IPS DF 4.7 (cell line): ENCODE measurements at regions not wholly inside any gene's neighbourhood (a gene's known extent, or its start where the extent isn't known, plus 50 kb on each side); places are given as distances from the start of the nearest gene placed in this dataset.

Source experiments
- DNase-seq: peaks from one replicate; pipeline ENCODE4 v3.0.0-alpha.2; 2013; ENCODE audit warnings: low spot score; ENCODE audit errors: extremely low read depth

- DNase-seq, result no peak
These were observed 234.4 kb downstream of the KCNA4 start for GRCh38 chr11:29782447-29782846.

GRCh38 chr11:29781268-29781667 lies 235.6 kb downstream of the KCNA4 start:
- DNase-seq, result no peak

GRCh38 chr11:29780756-29781155 lies 236.1 kb downstream of the KCNA4 start:
- DNase-seq, result no peak

GRCh38 chr11:29773656-29774264 lies 243.1 kb downstream of the KCNA4 start:
- no peak for DNase-seq

GRCh38 chr11:29756871-29757270 lies 260.0 kb downstream of the KCNA4 start:
- no peak for DNase-seq

- no peak for DNase-seq
These were observed 261.4 kb downstream of the KCNA4 start for GRCh38 chr11:29755474-29755873.

- no peak for DNase-seq
These were observed 265.2 kb downstream of the KCNA4 start for GRCh38 chr11:29751618-29752017.

- DNase-seq, result no peak
These were observed 266.4 kb downstream of the KCNA4 start for GRCh38 chr11:29750392-29750791.

- DNase-seq, result no peak
These were observed 282.5 kb downstream of the KCNA4 start for GRCh38 chr11:29734287-29734686.

- no peak for DNase-seq
These were observed 303.0 kb downstream of the KCNA4 start for GRCh38 chr11:29713831-29714320.

GRCh38 chr11:29712616-29713015 lies 304.2 kb downstream of the KCNA4 start:
- DNase-seq, result no peak

- DNase-seq, result no peak
These were observed 308.9 kb downstream of the KCNA4 start for GRCh38 chr11:29707924-29708323.

GRCh38 chr11:29685361-29685760 lies 331.5 kb downstream of the KCNA4 start:
- DNase-seq, result no peak

GRCh38 chr11:29682856-29683255 lies 334.0 kb downstream of the KCNA4 start:
- no peak for DNase-seq

- DNase-seq, result no peak
These were observed 336.8 kb downstream of the KCNA4 start for GRCh38 chr11:29679996-29680395.

- DNase-seq, result no peak
These were observed 339.8 kb downstream of the KCNA4 start for GRCh38 chr11:29676993-29677392.

GRCh38 chr11:29669310-29669709 lies 347.5 kb downstream of the KCNA4 start:
- DNase-seq, result no peak

- DNase-seq, result no peak
These were observed 359.1 kb downstream of the KCNA4 start for GRCh38 chr11:29657709-29658108.

- no peak for DNase-seq
These were observed 360.2 kb downstream of the KCNA4 start for GRCh38 chr11:29656597-29656996.

- no peak for DNase-seq
These were observed 371.5 kb downstream of the KCNA4 start for GRCh38 chr11:29645373-29645772.

GRCh38 chr11:29641201-29641600 lies 375.6 kb downstream of the KCNA4 start:
- no peak for DNase-seq

- DNase-seq, result no peak
These were observed 382.1 kb downstream of the KCNA4 start for GRCh38 chr11:29634744-29635143.

- no peak for DNase-seq
These were observed 382.6 kb downstream of the KCNA4 start for GRCh38 chr11:29634244-29634643.

- no peak for DNase-seq
These were observed 387.5 kb downstream of the KCNA4 start for GRCh38 chr11:29629286-29629685.
